GM21447 (cell line): ENCODE measurements at regions not wholly inside any gene's neighbourhood (a gene's known extent, or its start where the extent isn't known, plus 50 kb on each side); places are given as distances from the start of the nearest gene placed in this dataset.
A peak's percentile ranks its signal among the peaks of the same experiment; 100 is the strongest.
"Not testable (repeated sequence)": the region's sequence is repeated elsewhere in the genome, so short reads cannot be mapped to it uniquely, and the experiment has no call there.

Source experiments
- ATAC-seq: cut with Tn5 transposase; IDR thresholded peaks from one replicate; pipeline ENCODE4 v1.9.1; 2021; ENCODE audit not compliant: unreplicated experiment

DNA sequence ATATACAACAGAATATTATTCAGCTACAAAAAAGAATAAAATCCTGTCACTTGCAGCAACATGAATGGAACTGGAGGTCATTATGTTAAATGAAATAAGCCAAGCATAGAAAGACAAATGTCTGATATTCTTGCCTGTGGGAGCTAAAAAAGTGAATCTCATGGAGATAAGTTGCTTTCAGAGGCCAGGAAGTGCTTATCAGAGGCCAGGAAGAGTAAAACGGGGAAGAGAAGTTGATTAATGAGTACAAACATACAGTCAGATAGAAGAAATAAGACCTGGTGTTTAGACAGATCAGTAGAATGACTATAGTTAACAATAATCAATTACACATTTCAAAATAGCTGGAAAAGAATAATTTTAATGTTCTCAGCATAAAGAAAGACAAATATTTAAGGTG, 54.4 kb upstream of the CPHXL start:
- no peak for ATAC-seq

DNA sequence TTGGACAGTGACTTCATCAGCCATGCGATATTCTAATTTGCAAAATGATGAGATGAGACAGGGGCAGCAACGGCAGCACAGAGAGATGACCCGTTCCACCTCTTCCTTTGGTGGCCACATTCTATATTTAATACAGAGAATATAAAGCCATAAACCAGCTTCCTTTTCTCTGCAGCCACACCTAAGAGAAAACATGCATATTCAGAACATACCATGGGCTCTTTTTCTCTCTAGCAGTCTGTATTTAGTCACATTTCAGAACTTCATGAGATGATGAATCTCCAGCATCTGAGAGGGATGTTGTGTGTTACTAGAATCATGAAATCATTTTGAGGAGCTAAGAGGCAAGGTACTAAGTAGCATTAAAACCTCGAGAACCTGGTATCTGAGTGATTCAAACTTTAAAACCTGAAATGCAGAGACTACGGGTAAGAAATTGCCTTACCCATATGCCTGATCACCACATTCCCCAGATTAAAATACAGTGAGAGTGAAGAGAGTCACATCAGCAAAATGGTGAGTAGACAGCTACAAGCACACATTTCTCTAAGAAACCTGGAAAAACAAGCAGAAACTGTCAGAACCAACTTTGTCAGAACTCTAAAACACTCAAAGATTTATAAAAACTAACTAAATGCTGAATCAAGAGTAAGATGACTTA, 55.5 kb upstream of the CPHXL start:
- no peak for ATAC-seq

DNA sequence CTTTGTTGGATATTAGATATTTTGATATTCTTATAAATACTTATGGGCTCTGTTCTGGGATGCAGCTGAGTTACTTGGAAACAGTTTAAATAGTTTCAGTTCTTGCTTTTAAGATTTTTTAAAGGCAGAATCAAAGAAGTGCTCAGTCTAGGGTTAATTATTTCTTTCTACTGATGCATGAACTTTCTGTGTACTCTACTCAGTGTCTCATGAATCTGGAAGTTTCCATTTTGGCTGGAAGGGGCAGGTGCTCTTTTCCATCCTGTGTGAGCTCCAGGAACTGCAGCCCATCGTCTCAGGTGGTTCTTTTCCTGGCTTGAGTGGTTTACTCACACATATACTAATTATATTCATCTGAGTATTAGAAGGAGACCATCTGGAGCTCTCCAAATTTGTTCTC, 61.1 kb upstream of the CPHXL start:
- peak; percentile 71 for ATAC-seq

- ATAC-seq: peak; percentile 63
Observed at GRCh38 chr16:75789237-75789636, 62.9 kb upstream of the CPHXL start.

DNA sequence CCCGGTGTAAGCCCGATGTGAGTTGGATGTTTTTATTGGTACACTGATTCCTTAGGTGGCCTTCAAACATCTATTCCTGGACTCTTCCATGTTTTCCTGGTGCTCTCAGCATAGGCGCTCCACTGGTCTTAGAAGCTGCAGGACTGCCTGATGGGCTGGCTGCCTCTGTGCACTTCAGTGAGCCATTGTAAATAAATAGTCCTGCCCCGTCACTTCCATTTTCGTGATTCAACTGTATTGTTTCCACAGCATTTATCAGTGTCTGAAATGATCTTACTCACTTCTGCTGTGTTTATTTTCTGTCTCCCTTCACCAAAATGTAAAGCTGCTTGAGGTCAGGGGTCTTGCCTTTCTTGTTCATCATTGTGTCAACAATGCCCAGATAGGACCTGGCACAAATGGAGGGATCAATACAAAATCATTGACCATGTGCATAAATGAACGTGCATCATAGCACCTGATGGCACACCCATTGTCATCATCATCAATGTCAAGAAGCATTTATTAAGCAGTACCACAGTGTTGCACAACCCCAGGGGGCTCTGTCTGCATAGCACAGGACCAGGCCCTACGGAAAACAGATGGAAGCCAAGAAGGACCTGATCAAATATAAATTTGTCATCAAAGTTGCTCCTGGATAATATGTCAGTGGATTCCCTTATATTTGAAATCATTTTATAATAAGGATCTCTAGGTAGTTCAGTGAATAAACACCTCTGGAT, 66.6 kb upstream of the CPHXL start:
- ATAC-seq: no peak

DNA sequence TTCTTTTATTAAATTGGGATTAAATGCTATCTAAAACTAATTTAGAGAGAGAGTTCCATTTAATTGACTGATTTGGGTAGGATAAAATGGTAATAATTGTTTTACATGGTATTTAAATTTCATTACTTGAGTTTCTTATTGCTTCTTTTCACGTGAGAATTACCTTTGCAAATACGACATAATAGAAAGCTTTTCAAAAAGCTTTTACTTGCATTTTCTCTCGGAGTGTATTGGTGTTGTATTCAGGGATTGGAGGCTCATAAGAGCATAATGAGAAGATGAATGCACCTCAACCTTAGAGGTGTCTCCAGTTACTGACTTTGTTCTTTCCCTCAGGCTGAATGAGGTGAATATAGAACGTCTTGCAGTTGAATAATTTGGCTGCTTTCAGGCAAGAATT, 67.4 kb upstream of the CPHXL start:
- no peak for ATAC-seq

DNA sequence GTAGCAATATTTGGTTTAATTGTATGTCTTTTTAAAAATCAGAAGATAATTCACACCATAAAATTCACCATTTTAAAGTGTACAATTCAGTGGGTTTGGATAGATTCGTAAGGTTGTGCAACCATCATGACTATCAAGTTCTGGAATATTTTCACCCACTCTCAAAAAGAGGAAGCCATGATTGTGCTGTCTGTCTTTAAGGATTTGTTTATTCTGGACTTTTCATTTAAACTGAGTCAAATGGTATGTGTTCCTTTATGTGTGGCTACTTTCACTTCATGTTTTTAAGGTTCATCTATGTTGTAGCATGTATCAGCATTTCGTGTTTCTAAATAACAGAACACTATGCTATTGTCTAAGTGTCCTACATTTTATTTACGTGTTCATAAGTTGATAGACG, 68.1 kb upstream of the CPHXL start:
- ATAC-seq: no peak

DNA sequence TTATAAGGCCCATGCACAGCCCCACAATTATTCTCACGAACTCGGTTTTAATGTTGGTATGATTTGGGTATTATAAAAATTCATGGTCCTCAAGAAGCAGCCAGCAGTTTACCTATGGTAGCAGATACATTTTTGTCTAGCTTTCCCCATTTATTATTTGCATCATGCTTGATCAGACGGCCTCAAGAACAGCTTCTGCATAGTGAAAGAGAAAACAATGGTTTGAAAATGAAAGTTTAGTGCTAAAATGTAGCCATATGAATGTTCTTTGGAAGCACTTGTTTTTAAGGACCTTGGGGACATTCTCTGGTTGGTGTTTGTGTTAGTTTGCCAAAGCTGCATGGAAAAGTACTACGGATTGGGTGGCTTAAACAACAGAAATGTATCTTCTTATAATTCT, 72.4 kb upstream of the CPHXL start:
- no peak for ATAC-seq

- ATAC-seq: no peak
Observed at GRCh38 chr16:75801307-75801706, 75.0 kb upstream of the CPHXL start.

DNA sequence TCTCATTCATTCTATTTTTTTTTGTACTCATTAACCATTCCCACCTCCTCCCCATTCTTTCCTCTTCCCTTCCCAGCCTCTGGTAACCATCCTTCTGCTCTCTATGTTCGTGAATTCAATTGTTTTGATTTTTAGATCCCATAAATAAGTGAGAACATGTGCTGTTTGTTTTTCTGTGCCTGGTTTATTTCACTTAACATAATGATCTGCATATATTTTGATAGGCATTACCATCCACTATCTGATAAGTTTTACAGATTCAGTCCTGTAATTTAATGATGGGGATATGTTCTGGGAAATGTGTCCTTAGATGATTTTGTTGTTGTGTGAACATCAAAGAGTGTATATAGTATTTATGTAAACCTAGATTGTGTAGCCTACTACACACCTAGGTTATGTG, 77.5 kb upstream of the CPHXL start:
- no peak for ATAC-seq

DNA sequence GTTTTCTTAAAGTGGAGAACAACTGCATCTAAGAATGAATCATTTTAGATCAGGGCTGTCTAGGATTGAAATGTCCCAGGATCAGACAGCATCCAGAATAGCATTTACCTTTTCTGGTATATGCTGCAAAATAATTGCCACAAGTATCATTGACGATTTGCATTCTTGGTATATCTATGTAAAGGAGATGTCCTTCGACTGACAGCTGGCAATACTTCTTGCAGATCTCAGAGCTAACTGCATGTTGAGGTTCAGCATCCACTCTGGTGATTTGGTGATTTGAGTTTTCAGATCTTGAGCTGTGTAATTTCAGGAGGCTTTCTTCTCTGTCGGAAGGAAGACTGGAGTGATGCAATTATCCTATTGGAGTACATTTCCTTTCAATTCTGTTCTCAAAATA, 78.1 kb upstream of the CPHXL start:
- ATAC-seq: no peak

- ATAC-seq: no peak
Observed at GRCh38 chr16:75805946-75806345, 79.7 kb upstream of the CPHXL start.

DNA sequence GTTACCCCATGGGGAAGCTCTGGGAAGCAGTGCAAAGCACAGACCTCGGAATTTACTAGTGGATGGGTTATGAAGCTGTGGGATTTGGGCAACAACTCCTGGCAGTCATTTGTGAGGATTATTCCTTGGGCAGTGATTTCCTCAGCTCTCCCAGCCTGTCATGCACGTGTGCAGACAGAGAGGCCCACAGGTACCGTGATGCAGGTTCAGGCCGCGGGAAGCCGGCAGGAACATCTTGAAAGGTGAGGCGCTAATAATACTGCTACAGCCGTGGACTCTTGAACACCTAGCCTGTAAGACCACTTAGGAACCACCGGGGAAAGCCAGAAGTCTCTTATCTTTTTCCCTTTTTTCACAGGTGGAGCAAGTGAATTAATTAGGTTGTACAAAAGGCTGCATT, 80.2 kb upstream of the CPHXL start:
- no peak for ATAC-seq

DNA sequence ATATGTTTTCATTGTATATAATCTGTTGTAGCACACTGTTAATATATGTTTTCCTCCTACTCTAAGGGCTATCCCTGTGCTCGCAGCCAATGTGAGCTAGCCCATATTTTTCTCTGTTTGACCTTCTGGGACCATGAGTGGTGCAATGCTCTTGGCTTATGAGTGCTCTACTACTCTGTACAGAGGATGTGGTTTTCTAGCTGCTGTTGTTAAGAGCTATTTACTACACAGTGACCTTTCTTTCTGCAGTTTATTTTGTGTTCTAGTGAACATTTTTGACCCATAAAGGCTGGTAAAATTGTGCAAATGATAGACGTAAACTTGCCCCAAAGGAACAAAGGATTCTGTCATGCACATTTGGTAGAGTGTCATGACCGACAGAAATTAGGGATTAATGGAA, 84.1 kb upstream of the CPHXL start:
- no peak for ATAC-seq

GRCh38 chr16:75811020-75811634, 84.8 kb upstream of the CPHXL start:
- ATAC-seq: no peak

DNA sequence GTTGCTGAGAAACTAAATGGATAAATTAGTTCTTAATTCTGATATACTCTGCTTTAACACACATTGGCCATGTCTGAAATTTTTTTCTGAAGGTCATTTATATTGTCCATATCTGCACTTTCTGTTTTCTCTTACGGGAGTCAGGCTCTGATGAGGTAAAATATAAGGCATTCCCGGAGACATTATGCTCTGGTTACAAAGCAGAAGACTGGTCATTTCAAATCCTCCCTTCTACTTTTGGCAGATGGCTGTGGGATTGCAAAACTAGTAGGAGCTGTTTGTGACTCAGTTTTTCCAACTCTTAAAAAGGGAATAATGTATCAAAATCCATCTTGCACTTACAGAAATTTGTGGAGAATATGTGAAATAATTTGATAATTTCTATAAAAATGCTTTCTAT, 92.2 kb upstream of the CPHXL start:
- ATAC-seq: no peak

DNA sequence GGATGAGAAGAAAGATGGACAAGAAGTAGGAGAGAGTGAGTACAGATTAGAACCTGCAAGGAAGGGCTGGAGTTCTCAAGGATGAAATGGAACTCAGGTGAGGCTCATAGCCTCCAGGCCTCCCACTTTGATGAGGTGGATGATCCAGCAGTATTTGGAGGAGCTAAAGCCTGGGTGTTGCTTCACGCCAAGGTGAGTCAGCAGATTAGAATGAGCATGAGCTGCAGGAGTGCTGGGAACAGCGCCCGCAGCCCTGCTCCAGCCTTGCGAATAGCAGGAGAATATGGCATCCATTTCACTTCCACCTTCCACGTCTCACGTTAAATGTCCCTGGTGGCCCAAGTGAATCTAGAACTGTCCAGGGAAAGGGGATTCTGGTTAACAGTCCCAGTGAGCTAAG, 94.4 kb upstream of the CPHXL start:
- ATAC-seq: no peak

- no peak for ATAC-seq
Observed at GRCh38 chr16:75821117-75821516, 94.8 kb upstream of the CPHXL start.

GRCh38 chr16:75825750-75826149, 99.5 kb upstream of the CPHXL start:
- ATAC-seq: not testable (repeated sequence)

GRCh38 chr16:75827372-75828038, 101.2 kb upstream of the CPHXL start:
- not testable (repeated sequence) for ATAC-seq

DNA sequence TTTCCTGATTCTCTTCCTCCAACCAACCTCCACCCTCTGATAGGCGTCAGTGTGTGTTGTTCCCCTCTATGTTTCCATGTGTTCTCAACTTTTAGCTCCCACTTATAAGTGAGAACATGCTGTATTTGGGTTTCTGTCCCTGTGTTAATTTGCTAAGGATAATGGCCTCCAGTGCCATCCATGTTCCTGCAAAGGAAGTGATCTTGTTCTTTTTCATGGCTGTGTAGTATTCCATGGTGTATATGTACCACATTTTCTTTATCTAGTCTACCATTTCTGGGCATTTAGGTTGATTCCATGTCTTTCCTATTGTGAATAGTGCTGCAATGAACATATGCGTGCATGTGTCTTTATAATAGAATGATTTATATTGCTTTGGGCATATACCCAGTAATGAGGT, 107.1 kb upstream of the CPHXL start:
- not testable (repeated sequence) for ATAC-seq
